HG03135 (cell line): ENCODE measurements at regions not wholly inside any gene's neighbourhood (a gene's known extent, or its start where the extent isn't known, plus 50 kb on each side); places are given as distances from the start of the nearest gene placed in this dataset.

Source experiments
- ATAC-seq: cut with Tn5 transposase; IDR thresholded peaks from one replicate; pipeline ENCODE4 v1.9.1; 2021; ENCODE audit warnings: mild to moderate bottlenecking, moderate library complexity; ENCODE audit not compliant: unreplicated experiment

DNA sequence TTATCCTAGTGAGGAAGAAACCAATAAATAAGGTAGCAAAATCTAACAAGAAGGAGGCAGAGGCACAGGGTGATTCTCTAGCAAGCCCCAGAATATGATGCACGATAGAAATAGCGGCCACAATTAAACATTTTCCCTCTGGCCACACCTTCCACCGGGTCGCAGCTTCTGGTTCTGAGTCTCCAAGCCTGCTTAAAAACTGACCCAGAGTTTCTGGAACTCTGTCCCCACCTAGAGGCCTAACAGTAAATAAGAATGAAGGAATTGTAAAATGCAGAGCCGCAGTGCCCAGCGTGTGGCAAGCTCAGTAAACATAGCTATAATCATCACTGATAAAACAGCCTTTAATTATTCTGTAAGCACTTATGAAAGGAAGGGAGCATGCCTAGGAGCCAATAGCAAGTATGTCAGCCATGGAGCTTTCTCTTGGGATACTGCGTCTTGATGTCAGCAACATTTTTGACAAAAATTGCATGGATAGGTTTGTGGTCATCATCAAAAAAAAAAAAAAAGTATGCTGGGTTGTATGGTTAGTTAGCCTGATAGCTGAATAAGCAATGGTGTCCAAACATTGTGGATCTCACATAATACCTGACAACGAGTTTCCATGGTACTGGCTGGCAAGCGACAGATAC is 465.5 kb downstream of the DNAH5 start:
- no peak for ATAC-seq

- no peak for ATAC-seq
Measured at GRCh38 chr5:13477118-13477737, 467.3 kb downstream of the DNAH5 start.

GRCh38 chr5:13472842-13473241 is 471.6 kb downstream of the DNAH5 start:
- ATAC-seq = no peak

- no peak for ATAC-seq
Measured at GRCh38 chr5:13470975-13471374, 473.5 kb downstream of the DNAH5 start.

DNA sequence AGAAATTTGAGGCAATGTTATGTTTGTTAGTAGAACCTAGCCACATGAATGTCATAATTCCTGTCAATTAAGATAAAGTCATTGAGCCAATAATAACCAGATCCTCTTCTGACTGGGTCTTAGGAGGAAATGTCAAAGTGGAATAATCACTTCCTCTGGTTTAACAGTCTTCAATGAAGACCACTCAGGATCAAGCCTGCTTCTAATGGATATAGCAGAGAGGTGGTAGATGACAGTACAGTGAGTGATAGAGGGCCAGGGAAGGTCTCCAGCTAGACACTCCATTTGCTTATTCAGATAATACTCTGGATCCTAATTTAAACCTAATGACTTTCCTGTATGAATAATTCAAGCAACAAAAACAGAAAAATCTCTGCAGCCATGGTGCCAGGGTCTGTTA is 474.2 kb downstream of the DNAH5 start:
- no peak for ATAC-seq

DNA sequence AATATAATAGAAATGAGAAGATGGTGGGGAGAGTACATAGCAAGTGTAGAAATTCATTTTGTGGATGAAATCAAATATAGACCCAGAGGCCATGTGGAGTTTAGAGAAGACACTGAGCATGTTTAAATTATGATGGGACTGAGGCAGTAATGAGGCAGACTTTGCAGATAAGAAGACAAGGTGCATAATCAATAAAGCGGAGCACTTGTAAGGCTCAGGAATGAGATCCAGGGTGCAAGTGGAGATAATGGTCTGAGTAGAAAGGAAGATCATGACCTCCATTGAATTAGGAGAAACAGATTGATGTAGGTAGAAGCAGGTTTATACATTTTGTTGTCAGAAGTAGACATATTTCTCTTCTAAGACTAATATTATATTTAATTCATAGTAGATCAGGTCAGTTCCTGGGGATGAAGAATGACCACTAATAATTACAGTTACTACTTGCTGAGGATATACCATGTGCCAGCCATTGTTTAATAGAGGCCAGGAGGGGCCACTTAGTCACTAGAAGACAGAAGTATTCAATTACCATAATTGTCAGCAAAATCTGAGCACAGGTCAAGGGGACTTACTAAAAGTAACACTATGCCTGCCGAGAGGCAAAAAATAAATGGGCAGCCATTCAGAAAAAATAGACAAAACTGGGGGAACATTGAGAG is 479.8 kb downstream of the DNAH5 start:
- no peak for ATAC-seq

DNA sequence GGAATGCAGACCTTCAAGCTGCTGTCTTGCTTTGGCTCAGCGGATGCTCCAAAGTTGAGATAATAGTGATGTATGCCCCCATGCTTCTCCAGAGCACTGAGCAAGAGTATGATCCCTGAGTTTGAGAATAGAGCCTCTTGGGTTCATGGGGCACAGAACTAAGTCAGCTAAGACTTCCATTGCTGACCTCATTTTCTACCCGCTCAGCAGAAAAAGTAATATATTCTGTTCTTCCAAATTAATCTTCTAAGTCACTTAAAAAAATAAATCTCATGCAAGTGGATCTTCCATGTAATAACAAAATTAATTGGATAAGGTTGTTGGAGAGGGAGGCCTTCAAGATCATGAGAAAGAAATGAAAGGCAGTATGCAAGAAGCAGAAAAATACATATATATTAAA is 483.9 kb downstream of the DNAH5 start:
- ATAC-seq = no peak

DNA sequence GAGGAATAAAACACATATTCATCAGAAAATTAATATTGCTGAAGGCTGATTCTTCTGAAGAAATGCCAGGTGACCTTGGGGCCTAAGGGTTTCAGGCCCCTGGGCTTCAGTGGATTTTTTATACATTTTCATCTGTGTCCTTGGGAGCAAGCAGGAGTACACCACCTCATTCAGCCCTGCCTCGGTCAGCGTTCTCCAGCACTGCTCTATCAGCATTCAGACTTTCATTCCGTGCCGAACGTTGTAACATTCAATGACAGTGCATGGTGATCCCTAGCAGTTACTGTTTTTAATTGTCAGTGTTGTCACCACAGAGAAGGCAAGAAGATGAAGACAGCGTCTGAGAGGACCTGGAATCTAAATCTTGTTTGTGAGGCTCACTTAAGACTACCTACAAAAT is 490.4 kb downstream of the DNAH5 start:
- ATAC-seq = no peak

- ATAC-seq = no peak
Measured at GRCh38 chr5:13448843-13449242, 495.6 kb downstream of the DNAH5 start.

DNA sequence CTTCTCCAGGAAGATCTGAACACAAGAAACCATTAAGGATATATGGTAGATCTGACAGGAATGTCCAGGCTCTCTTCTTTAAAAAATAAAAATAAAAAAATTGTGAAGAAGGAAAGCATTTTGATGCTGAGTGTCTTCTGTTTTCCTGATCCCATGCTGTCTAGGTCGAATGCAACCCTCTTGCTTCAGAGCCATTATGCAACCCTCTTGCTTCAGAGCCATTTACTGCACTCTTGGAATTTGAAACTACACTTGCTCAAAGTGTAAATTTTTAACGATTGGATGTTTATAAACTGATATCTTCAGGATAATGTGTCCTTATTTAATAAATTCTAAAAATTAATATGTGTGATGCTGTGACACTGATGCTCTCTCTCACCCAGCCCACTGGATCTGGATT is 505.1 kb downstream of the DNAH5 start:
- ATAC-seq = no peak

DNA sequence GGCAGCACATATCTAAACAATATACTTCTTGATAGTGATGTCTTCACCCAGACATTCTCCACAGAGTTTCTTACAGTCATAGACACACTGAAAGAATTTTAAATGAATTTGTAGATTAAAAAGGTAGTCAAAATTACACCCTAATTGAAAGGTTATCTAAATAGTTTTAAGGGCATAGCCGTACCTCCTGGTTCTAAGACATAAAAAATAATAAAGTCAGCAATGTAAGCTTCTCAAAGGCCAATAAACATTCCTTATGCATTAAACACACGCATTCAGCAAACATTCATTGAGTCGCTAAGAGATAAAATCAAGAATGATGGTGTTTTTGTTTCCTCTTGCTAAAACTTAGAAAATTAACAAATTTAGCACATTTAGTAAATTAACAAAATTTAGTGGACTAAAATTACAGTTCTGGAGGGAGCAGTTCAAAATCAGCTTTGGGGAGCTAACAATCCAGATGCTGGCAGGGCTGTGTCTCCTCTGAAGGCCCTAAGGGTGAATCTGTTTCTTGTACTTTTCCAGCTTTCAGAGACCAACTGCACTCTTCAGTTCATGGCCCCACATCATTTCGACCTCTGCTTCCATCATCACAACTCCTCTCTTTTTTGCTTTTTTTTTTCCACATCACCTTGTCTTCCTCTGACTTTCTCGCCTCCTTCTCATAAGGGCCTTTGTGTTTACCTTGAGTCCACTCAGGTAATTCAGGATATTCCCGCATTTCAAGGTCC is 516.5 kb downstream of the DNAH5 start:
- ATAC-seq = no peak

DNA sequence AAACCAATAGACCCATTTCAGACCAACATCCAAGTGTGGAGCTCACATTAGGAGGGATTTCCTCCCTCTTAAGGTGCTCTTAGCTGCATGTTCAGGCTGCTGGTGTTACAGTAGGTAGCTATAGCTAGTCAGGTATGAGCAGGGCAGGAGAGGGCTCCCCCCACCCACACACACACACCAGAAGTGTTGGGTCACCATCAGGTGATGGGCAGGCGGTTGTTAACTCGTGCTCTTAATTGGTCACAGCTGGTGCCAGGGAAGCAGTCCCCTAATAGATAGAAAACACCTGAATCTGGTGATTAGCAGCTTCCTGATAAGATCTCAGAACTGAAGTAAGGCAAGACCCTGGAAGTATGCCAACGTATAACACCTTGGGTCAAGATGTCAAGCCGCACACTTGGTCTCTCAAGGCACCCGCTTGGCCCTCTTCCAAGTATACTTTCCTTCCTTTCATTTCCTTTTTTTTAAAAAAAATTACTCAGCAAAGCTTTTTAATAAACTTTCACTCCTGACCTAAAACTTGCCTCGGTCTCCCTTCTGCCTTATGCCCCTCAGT is 532.4 kb downstream of the DNAH5 start:
- no peak for ATAC-seq

GRCh38 chr5:13408616-13409015 is 535.9 kb downstream of the DNAH5 start:
- ATAC-seq = no peak

- no peak for ATAC-seq
Measured at GRCh38 chr5:13403351-13403750, 541.1 kb downstream of the DNAH5 start.

DNA sequence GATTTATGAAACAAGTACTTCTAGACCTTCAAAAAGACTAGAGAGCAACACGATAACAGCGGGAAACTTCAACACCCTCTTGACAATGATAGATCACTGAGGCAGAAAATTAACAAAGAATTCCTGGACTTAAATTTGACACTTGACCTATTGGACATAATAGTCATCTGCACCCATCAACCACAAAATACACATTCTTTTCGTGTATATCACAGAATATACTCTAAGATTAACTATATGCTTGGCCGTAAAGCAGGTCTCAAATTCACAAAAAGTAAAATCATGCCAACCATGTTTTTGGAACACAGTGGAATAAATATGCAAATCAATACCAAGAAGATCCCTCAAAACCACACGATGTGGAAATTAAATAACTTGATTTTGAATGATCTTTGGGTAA is 559.4 kb downstream of the DNAH5 start:
- ATAC-seq = no peak

DNA sequence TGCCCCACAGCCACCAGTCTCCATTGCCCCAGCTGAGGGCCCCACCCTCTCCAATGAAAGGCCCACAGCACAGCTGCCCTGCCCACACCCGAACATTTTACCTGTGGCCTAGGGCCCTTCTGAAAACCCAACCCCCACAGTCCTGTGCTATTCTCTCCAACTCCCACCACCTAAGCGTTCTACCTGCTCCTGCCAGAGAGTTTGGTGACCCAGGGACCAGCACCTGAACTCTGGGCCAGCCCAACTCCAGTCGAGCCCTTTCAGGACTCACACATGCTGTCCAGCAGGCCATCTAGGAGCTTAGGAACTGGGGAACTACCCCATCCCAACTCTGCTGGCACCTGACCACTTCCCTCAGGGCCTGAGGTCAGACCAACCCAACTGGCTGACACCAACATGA is 562.3 kb downstream of the DNAH5 start:
- ATAC-seq = no peak

GRCh38 chr5:13378091-13378490 is 566.4 kb downstream of the DNAH5 start:
- no peak for ATAC-seq

GRCh38 chr5:13359344-13359743 is 585.1 kb downstream of the DNAH5 start:
- ATAC-seq = no peak

GRCh38 chr5:13358342-13358741 is 586.1 kb downstream of the DNAH5 start:
- no peak for ATAC-seq

GRCh38 chr5:13357929-13358328 is 586.6 kb downstream of the DNAH5 start:
- no peak for ATAC-seq

- no peak for ATAC-seq
Measured at GRCh38 chr5:13356226-13356625, 588.3 kb downstream of the DNAH5 start.

GRCh38 chr5:13354611-13355010 is 589.9 kb downstream of the DNAH5 start:
- no peak for ATAC-seq
